ENCODE measurements at regions not wholly inside any gene's neighbourhood (a gene's known extent, or its start where the extent isn't known, plus 50 kb on each side); places are given as distances from the start of the nearest gene placed in this dataset.

- Histone ChIP-seq H3K9me3 (ENCODE audit: low read length) (no peaks in the 10 kb centered on the region), H3K9ac (ENCODE audit: low read length) (no peak overlapping the region), H3K9me2 (ENCODE audit: low read depth, low read length) (no peaks in the 10 kb centered on the region), H3F3A (ENCODE audit: insufficient read depth, low read length) (no peaks in the 10 kb centered on the region), H3K4me2 (ENCODE audit: low read length) (no peak overlapping the region), H3K27me3 (ENCODE audit: insufficient read depth, low read length) (0 out of 2 replicates have a peak, but pooled peaks cover 6% of the 10 kb centered on the region), H3K27ac (ENCODE audit: low read depth, low read length, poor library complexity, severe bottlenecking) (no peak overlapping the region), H2AFZ (ENCODE audit: low read length) (no peak overlapping the region), H3K4me1 (ENCODE audit: insufficient read depth, low read length, severe bottlenecking) (no peaks in the 10 kb centered on the region), H3K4me3 (ENCODE audit: low read depth, low read length, poor library complexity, severe bottlenecking) (no peak overlapping the region), H3K36me3 (ENCODE audit: insufficient read depth, low read length) (no peaks in the 10 kb centered on the region), H4K20me1 (ENCODE audit: insufficient read depth, low read length) (no peaks in the 10 kb centered on the region), H3K79me2 (ENCODE audit: insufficient read depth, low read length) (no peaks in the 10 kb centered on the region)
- TF ChIP-seq EZH2 (IDR thresholded peaks at IDR 0.05; ENCODE audit: borderline replicate concordance, low read length), result no peak
- no peak for TF ChIP-seq CTCF (IDR thresholded peaks at IDR 0.05; ENCODE audit: low read length)
Observed at GRCh38 chr9:99464568-99464967, 242.5 kb downstream of the SEC61B start.

GRCh38 chr9:99465231-99465907, 243.3 kb downstream of the SEC61B start:
- H4K20me1 ChIP-seq (ENCODE audit: insufficient read depth, low read length), result no peaks in the 10 kb centered on the region
- H3K4me1 ChIP-seq (ENCODE audit: insufficient read depth, low read length, severe bottlenecking), result no peaks in the 10 kb centered on the region
- H3K27ac ChIP-seq (ENCODE audit: low read depth, low read length, poor library complexity, severe bottlenecking), result no peak overlapping the region
- H3K36me3 ChIP-seq (ENCODE audit: insufficient read depth, low read length), result no peaks in the 10 kb centered on the region
- no peak overlapping the region for H3K4me2 ChIP-seq (ENCODE audit: low read length)
- H3K9me2 ChIP-seq (ENCODE audit: low read depth, low read length), result no peaks in the 10 kb centered on the region
- TF ChIP-seq EZH2 (IDR thresholded peaks at IDR 0.05; ENCODE audit: borderline replicate concordance, low read length) (no peak), CTCF (IDR thresholded peaks at IDR 0.05; ENCODE audit: low read length) (no peak)
- 0 out of 2 replicates have a peak, but pooled peaks cover 6% of the 10 kb centered on the region for H3K27me3 ChIP-seq (ENCODE audit: insufficient read depth, low read length)
- no peak overlapping the region for H3K9ac ChIP-seq (ENCODE audit: low read length)
- H3K79me2 ChIP-seq (ENCODE audit: insufficient read depth, low read length), result no peaks in the 10 kb centered on the region
- no peaks in the 10 kb centered on the region for H3K9me3 ChIP-seq (ENCODE audit: low read length)
- H3K4me3 ChIP-seq (ENCODE audit: low read depth, low read length, poor library complexity, severe bottlenecking), result no peak overlapping the region
- no peaks in the 10 kb centered on the region for H3F3A ChIP-seq (ENCODE audit: insufficient read depth, low read length)
- H2AFZ ChIP-seq (ENCODE audit: low read length), result no peak overlapping the region

- no peaks in the 10 kb centered on the region for H3K9me3 ChIP-seq (ENCODE audit: low read length)
- H3K9ac ChIP-seq (ENCODE audit: low read length), result no peak overlapping the region
- H3K27ac ChIP-seq (ENCODE audit: low read depth, low read length, poor library complexity, severe bottlenecking), result no peak overlapping the region
- H3K9me2 ChIP-seq (ENCODE audit: low read depth, low read length), result no peaks in the 10 kb centered on the region
- H3K4me1 ChIP-seq (ENCODE audit: insufficient read depth, low read length, severe bottlenecking), result no peaks in the 10 kb centered on the region
- H3K79me2 ChIP-seq (ENCODE audit: insufficient read depth, low read length), result no peaks in the 10 kb centered on the region
- H3F3A ChIP-seq (ENCODE audit: insufficient read depth, low read length), result no peaks in the 10 kb centered on the region
- no peaks in the 10 kb centered on the region for H3K36me3 ChIP-seq (ENCODE audit: insufficient read depth, low read length)
- no peak overlapping the region for H3K4me2 ChIP-seq (ENCODE audit: low read length)
- H3K4me3 ChIP-seq (ENCODE audit: low read depth, low read length, poor library complexity, severe bottlenecking), result no peak overlapping the region
- 0 out of 2 replicates have a peak, but pooled peaks cover 6% of the 10 kb centered on the region for H3K27me3 ChIP-seq (ENCODE audit: insufficient read depth, low read length)
- H2AFZ ChIP-seq (ENCODE audit: low read length), result no peak overlapping the region
- no peak for TF ChIP-seq CTCF (IDR thresholded peaks at IDR 0.05; ENCODE audit: low read length)
- no peak for TF ChIP-seq EZH2 (IDR thresholded peaks at IDR 0.05; ENCODE audit: borderline replicate concordance, low read length)
- H4K20me1 ChIP-seq (ENCODE audit: insufficient read depth, low read length), result no peaks in the 10 kb centered on the region
Observed at GRCh38 chr9:99466104-99466503, 244.0 kb downstream of the SEC61B start.
